Activated gamma-delta T cell treated with anti-CD3 and anti-CD28 coated beads, Interleukin-2, amount 50 U/mL, for 16 hours (primary cell): ENCODE measurements at regions not wholly inside any gene's neighbourhood (a gene's known extent, or its start where the extent isn't known, plus 50 kb on each side); places are given as distances from the start of the nearest gene placed in this dataset.
"Not testable (repeated sequence)": the region's sequence is repeated elsewhere in the genome, so short reads cannot be mapped to it uniquely, and the experiment has no call there.

Experiments used
- DNase-seq: peaks from one replicate; pipeline ENCODE4 v3.0.0-alpha.2; 2020; ENCODE audit warnings: low read depth

DNA sequence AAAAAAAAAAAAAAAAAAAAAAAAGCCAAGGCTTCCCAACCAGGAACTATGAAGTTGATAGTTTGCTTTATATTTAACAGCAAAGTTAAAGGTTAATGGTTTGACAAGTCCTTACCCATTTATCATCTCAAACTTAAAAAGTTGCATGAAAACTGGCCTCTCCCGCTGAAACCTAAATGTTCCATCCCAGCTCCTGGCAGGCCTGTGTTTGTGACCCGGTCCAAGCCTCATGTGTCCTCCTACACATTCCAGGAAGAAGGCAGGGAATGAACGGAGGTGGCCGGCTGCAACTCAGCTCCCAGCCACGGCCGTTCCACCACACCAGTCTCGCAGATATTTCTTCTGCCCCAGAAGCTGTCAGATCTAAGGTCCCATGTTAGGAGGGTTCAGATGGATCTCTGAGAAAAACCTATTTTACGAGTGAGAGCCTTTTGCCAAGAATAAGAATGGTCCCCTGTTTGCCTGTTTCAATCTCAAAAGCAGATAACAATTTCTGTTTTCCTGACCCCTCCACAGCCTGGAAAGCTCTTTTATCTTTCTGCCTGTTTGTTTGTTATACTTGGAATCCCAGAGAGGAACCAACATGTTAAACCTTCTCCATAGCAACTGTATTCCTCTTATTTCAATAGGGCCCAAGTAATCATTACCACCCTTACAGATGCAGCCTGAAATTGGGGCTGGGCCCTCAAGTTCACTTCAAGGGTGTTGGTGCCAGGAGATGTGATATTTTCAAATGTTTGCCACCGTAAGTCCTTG is 56.5 kb downstream of the KCTD12 start:
- DNase-seq = no peak

- DNase-seq = no peak
Observed at GRCh38 chr13:76828316-76828741, 57.9 kb downstream of the KCTD12 start.

DNA sequence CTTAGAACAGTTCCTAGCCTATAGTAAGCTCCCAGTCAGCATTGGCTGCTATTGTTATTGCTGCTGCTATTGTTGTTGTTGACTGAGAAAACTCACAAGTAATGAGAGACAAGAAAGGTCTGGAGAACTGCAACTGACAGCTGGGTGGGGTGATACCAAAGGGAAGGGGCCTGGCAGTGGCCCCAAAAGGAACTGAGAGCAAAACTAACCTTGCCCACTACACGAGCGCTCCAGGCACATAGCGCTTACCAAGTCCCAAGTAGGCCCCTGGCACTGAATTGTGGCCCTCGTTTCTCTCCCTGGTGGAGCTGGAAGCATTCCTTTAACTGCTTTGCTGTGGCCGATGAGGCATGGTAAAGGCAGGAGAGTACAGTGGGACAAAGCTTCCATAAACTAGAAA is 59.7 kb downstream of the KCTD12 start:
- DNase-seq = no peak

- no peak for DNase-seq
Observed at GRCh38 chr13:76825430-76825829, 60.8 kb downstream of the KCTD12 start.

DNA sequence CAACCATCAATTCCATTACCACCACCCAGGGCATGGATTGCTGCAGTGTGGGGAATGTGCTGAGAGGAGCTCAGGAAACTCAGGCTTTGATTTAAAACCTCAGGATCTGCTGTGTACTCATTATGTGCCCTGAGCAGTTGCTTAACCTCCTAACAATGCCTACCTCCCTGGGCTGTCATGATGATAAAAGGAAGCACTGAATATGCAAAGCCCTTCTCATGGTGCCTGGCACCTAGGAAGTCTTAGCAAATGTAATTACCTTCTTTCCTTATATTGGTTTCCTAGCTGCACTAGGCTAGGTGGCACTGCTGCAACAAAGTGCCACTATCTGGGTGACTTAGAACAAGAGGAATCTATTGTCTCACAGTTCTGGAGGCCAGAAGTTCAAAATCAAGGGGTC is 62.2 kb downstream of the KCTD12 start:
- no peak for DNase-seq

DNA sequence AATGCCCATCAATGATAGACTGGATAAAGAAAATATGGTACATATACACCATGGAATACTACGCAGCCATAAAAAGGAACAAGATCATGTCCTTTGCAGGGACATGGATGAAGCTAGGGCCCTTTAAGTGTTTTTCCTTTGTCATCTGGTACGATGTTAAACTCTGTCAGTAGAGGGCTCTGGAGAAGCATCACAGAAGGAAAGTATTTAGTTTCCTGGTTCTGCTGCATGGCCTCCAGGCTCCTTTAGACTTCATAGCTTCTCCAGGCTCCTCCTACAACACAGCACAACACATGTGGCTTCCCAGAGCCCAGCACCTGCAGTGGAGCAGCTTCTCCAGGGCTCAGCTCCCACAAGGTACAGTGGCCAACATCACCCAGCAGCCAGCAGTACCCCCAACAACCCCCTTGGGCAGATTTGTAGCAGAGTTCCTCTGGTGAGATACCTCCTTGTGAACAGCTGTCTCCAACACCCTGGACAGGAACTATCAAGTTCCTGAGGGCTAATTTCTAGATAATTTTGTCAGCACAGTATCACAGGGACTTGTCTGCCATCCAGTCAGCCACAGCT is 63.4 kb downstream of the KCTD12 start:
- DNase-seq = no peak

GRCh38 chr13:76821222-76821621 is 65.0 kb downstream of the KCTD12 start:
- DNase-seq = not testable (repeated sequence)

DNA sequence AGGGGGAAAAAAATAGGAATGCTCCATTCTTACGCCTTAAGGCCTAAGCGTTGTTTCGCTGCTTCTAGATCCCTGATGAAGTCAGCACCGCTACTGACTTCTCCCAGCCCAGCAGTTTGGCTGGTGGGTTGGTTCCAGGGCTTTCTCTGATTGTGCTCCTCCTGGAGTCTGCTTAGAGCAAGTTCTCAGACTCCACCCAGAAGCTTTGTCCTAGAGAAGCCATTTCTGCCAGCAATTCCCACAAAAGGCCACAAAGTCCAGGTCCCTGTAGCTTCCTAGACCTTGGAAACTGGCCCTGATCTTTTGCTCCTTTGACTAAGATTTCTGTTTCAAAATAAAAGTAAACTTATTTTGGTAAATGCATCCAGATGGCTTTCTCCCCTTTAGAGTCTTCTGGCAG is 65.4 kb downstream of the KCTD12 start:
- DNase-seq = no peak

GRCh38 chr13:76816394-76816793 is 69.8 kb downstream of the KCTD12 start:
- DNase-seq = no peak

DNA sequence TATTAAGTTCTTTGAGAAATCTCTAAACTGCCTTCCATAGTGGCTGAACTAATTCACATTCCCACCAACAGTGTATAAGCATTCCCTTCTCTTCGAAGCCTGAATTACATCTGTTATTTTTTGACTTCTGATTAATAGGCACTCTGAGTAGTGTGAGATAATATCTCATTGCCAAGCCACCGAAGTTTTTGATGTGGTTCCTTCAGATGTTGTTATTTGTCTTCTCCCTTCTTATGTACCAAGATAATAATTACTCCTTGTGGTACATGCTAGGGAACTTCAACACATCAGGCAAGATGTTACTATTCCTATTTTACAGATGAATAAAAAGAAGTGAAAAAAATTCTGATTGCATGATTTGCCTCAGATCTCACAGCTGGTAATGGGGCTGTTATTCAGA is 70.9 kb downstream of the KCTD12 start:
- DNase-seq = no peak

- no peak for DNase-seq
Observed at GRCh38 chr13:76813891-76814290, 72.3 kb downstream of the KCTD12 start.

GRCh38 chr13:76813000-76813691 is 73.1 kb downstream of the KCTD12 start:
- DNase-seq = no peak

GRCh38 chr13:76812206-76812897 is 73.9 kb downstream of the KCTD12 start:
- no peak for DNase-seq

DNA sequence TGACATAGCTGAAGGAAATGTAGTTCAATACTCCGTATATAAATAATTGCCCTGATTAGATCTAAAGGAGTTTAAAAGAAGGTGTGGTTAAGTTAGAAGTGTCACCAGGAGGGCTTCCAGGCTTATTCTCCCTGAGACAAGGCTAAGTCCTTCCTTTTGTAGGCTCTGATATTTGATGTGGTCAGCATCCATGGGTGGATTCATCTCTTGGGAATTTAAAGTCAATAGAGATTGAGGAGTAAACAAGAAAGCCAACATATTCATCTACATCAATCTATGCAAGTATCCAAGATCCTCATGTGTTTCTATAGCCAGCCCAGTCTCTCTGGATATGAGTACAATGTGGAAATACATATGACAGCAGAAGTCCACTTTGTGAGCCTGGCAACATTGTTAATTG is 76.8 kb downstream of the KCTD12 start:
- DNase-seq = no peak

DNA sequence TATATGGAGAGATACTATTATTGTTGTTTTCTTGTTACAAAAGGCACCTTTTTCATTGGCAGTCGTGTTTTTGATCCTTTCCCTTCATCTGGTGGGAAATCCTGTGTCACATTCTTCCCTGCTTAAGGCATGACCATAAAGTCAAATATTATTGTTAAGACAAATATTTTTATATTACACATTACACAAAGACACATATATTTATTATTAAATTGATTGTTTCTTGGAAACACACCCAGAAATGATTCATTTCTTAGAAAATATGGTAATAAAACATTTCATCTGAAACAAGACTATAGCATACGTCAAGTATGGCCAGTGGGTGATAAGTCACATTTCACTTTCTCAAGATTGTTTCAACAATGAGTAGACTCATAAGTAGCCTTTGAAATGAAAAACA is 77.3 kb downstream of the KCTD12 start:
- DNase-seq = no peak

DNA sequence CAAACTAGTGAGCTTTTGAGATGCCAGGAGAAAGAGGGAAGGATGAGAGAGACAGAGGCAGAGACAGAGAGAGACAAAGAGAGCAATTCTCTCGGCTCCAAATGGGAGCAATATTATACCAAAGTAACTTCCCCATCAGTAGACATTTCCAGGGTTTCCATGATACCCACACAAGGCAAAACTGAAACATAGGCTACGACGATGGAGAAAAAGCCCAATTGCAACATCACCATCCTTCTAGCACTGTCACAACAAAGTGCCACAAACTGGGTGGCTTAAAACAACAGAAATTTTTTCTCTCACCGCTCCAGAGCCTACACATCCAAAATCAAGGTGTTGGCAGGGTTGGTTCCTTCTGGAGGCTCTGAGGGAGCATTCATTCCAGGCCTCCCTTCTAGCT is 81.4 kb downstream of the KCTD12 start:
- DNase-seq = no peak

DNA sequence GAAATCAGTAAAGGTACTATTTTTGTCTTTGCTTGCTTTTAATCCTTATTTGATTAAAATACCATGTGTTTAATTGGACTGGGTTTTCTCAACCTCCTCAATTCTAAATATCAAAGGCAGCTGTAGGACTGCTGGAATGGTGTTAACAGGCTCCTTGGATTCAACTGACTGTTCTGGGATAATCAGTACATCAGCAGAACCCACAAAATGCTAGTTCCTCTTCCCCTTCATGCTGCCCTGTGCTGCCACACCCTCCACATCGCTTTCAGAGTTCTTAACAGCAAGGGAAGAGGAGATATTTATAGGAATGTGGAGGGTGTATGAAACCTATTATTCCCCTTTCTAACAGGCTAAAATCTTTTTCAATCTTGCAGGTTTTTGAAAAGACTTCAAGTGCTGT is 82.4 kb downstream of the KCTD12 start:
- no peak for DNase-seq

DNA sequence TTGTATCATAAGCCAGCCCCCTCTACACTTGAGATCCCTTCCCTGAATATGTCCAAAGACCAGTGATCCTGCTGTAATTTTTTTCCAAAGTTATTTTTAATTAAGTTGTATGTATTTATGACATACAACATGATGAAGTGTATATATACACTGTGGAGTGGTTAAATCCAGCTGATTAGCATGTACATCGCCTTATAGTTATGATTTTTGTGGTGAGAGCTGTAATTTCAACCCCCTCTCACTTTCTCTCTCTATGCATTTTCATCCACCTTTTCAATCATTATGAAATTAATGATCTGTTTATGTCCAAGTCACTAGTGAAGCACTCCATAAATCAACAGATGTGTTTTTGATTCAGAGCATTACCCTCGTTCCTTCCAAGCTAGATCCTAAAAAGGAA is 85.3 kb downstream of the KCTD12 start:
- no peak for DNase-seq

GRCh38 chr13:76799696-76800095 is 86.5 kb downstream of the KCTD12 start:
- DNase-seq = no peak

DNA sequence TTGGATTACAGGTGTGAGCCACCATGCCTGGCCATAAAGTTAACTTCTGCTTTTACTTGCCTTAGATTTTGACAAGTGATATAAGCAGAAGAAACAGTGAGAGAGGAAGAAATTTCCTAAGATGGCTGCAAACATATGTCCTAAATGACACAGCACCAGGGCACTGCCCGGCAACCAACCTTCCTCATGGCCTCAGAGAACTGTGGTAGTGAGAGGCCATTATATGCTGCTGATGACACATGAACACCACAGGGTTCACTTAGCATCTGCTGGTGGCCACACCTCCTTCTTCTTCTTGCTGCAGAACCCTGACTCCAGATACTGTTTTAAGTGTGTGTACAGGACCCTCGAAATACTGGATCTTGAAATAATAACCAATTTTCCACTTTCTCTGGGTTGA is 88.2 kb downstream of the KCTD12 start:
- no peak for DNase-seq

DNA sequence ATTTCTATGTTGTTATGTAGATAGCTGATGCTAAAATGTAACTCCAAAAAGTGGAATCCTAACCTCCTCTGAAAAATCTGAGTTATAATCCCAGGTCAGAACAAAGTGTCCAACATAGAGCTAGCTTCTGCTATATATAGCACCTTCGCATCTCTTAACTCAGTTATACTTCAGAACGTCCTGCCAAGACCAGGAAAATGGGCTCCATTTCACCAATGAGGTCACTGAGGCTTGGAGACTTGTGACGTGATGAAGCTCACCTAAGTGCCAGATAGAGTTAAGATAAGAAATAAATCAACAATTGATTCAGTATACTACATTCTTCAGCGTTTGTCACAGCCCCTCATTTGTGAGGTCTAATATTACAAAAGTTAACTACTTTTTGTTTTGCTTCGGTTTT is 88.8 kb downstream of the KCTD12 start:
- DNase-seq = no peak

DNA sequence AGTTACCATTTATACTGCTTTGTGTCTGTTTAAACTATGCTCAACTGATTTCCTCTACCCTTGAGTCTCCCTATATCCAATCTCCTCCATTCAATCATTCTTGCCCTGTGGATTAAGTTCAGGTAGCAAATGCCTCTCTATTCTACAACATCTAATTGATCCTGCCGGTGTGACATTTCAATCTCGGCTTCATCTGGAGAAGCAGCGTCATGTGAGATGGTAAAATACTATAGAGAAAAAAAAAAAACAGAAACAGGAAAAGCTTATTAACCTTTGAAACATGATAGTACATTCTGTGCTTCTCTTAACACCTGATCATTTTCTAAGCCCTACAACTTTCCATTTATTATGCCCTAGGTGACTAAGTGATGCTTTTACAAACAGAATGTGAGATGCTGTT is 89.4 kb downstream of the KCTD12 start:
- no peak for DNase-seq
